ENCODE measurements at regions not wholly inside any gene's neighbourhood (a gene's known extent, or its start where the extent isn't known, plus 50 kb on each side); places are given as distances from the start of the nearest gene placed in this dataset.
"Not testable (repeated sequence)": the region's sequence is repeated elsewhere in the genome, so short reads cannot be mapped to it uniquely, and the experiment has no call there.

DNA sequence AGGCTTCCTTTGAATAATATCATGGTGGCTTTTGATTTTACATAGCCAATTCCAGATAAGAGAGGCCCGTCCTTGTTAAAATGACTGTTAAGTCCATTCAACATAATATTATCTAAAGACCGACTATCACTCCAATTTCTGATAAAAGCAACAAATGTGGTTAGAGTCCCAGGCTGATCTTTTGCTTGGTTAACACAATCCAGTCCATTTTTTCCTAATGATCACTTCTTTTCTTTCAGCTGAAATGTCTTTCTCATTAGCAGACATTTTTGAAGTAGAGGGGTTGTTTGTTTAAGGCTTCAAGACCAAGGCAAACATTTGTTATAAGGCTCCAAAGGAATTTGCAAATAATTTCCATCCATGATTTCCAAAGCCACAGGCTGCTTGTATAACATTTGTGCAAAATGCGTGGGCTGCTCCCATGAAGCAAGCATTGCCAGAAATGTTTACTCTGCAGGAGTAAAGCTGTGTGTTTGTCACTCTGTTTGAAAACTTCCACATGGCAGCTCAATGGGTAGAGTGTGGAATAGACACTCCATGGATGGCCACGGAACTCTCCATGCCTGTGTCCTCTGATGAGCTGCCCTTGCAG is 111.5 kb downstream of the PSMG1 start:
- Histone ChIP-seq H3K4me1 (ENCODE audit: insufficient read depth) (peaks cover 29% of the 10 kb centered on the region), H3K36me3 (replicated peaks; ENCODE audit: insufficient read depth, low read depth) (no peaks in the 10 kb centered on the region), H3K27ac (peak overlapping the region; percentile 53), H3K4me2 (no peak overlapping the region), H3K4me3 (no peak overlapping the region), H3K9me2 (replicated peaks; ENCODE audit: insufficient read depth) (no peaks in the 10 kb centered on the region), H2AFZ (no peak overlapping the region), H4K20me1 (ENCODE audit: insufficient read depth, poor library complexity, severe bottlenecking) (no peaks in the 10 kb centered on the region), H3K27me3 (no peaks in the 10 kb centered on the region), H3K79me2 (no peaks in the 10 kb centered on the region), H3K9me3 (ENCODE audit: low read depth) (no peaks in the 10 kb centered on the region)
- 14% methylated on average over 4 of the region's 4 CpGs for WGBS (ENCODE audit: low lambda C conversion rate, missing lambda C conversion rate)
- no peak for TF ChIP-seq EZH2phosphoT487 (IDR thresholded peaks at IDR 0.05; ENCODE audit: low read depth, severe bottlenecking, unreplicated experiment)
- TF ChIP-seq EZH2 (IDR thresholded peaks at IDR 0.05; ENCODE audit: borderline replicate concordance) = no peak
- TF ChIP-seq, protein P1, sequence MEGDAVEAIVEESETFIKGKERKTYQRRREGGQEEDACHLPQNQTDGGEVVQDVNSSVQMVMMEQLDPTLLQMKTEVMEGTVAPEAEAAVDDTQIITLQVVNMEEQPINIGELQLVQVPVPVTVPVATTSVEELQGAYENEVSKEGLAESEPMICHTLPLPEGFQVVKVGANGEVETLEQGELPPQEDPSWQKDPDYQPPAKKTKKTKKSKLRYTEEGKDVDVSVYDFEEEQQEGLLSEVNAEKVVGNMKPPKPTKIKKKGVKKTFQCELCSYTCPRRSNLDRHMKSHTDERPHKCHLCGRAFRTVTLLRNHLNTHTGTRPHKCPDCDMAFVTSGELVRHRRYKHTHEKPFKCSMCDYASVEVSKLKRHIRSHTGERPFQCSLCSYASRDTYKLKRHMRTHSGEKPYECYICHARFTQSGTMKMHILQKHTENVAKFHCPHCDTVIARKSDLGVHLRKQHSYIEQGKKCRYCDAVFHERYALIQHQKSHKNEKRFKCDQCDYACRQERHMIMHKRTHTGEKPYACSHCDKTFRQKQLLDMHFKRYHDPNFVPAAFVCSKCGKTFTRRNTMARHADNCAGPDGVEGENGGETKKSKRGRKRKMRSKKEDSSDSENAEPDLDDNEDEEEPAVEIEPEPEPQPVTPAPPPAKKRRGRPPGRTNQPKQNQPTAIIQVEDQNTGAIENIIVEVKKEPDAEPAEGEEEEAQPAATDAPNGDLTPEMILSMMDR (IDR thresholded peaks at IDR 0.05; ENCODE audit: poor library complexity) = no peak
- DNase-seq (ENCODE audit: low spot score) = peak; percentile 40

DNA sequence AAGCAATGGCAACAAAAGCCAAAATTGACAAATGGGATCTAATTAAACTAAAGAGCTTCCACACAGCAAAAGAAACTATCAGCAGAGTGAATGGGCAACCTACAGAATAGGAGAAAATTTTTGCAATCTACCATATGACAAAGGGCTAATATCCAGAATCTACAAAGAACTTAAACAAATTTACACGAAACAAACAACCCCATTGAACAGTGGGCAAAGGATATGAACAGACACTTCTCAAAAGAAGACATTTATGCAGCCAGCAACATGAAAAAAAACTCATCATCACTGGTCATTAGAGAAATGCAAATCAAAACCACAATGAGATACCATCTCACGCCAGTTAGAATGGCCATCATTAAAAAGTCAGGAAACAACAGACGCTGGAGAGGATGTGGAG is 113.4 kb downstream of the PSMG1 start:
- H2AFZ ChIP-seq; DNase-seq (ENCODE audit: low spot score); H4K20me1 ChIP-seq (ENCODE audit: insufficient read depth, poor library complexity, severe bottlenecking); H3K9me2 ChIP-seq (replicated peaks; ENCODE audit: insufficient read depth); H3K4me2 ChIP-seq; H3K9me3 ChIP-seq (ENCODE audit: low read depth); H3K27me3 ChIP-seq; H3K36me3 ChIP-seq (replicated peaks; ENCODE audit: insufficient read depth, low read depth); H3K4me3 ChIP-seq; H3K79me2 ChIP-seq; H3K27ac ChIP-seq: not testable (repeated sequence)
- whole genome bisulfite sequencing (ENCODE audit: low lambda C conversion rate, missing lambda C conversion rate) = 93% methylated on average over 3 of the region's 3 CpGs
- H3K4me1 ChIP-seq (ENCODE audit: insufficient read depth) = peaks cover 34% of the 10 kb centered on the region

DNA sequence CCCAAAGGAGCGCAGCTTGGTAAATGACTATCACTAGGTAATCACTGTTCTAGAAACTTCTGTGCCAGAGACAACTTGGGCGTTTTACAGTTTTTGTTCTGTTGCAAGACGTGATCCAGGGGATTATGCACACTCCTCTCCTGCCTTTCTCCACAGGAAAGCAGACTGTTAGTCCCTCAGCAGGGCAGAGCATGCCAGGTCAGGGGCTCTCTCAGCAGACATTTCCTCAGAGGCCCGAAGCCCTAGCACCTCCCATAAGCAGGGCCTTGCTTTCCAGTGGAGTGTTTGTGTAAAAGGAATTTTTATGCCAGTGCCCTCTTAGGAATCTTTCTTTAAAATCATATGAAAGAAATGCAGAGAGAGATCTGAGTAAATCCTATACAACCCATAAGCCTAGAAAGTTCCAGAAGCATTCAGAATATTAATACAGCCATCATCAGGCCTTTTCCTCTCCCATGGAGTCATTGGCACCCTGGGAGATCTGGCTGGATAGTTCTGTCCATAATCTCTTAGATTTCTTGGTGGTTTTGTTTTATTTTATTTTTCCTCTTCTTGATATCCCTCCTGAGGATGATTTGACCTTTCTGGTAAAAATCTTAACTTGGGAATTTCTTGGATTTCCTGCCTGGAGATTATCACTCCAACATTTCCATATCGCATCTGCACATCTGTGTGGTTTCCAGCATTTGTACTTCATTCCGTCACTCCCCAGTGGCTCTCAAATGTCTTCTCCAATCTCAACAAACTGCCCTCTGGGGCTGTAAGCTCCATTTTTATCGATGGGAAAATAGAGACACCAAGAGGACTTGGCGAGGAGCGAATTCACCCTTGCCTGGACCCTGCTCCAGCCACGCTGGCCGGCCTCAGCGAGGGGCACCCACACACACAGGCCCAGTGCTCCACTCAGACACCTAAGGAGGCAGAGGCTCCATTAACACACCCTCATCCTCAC is 116.1 kb downstream of the PSMG1 start:
- WGBS (ENCODE audit: low lambda C conversion rate, missing lambda C conversion rate) = 72% methylated on average over 12 of the region's 12 CpGs
- peak; percentile 33 for DNase-seq (ENCODE audit: low spot score)
- Histone ChIP-seq H3K4me2 (no peak overlapping the region), H3K4me3 (no peak overlapping the region), H2AFZ (no peak overlapping the region), H3K36me3 (replicated peaks; ENCODE audit: insufficient read depth, low read depth) (no peaks in the 10 kb centered on the region), H3K27ac (peak overlapping the region; percentile 56), H3K27me3 (no peaks in the 10 kb centered on the region), H3K4me1 (ENCODE audit: insufficient read depth) (peaks cover 23% of the 10 kb centered on the region), H4K20me1 (ENCODE audit: insufficient read depth, poor library complexity, severe bottlenecking) (no peaks in the 10 kb centered on the region), H3K9me2 (replicated peaks; ENCODE audit: insufficient read depth) (no peaks in the 10 kb centered on the region), H3K79me2 (no peaks in the 10 kb centered on the region), H3K9me3 (ENCODE audit: low read depth) (no peaks in the 10 kb centered on the region)
- TF ChIP-seq EZH2 (IDR thresholded peaks at IDR 0.05; ENCODE audit: borderline replicate concordance) (no peak), EZH2phosphoT487 (IDR thresholded peaks at IDR 0.05; ENCODE audit: low read depth, severe bottlenecking, unreplicated experiment) (no peak)
- TF ChIP-seq, protein P1 (IDR thresholded peaks at IDR 0.05; ENCODE audit: poor library complexity) = no peak

DNA sequence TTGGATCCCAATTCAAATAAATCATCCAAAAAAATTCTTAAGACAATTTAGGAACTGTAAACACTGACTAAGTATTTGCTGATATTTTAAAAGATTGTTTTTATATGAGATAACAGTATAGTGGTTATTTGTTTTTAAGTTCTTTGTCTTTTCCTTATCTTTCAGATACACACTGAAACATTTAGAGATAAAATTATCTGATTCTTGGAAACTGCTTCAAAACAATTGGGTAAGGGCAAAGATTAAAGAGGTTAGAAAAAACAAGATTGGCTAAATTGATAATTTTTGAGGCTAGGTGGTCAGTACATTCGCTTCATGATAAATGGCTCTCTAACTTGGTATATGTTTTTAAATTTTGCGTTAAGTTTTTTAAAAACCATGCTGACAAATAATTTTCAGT is 117.3 kb downstream of the PSMG1 start:
- Histone ChIP-seq H3K9me3 (ENCODE audit: low read depth) (no peaks in the 10 kb centered on the region), H3K27me3 (no peaks in the 10 kb centered on the region), H3K79me2 (no peaks in the 10 kb centered on the region), H3K4me1 (ENCODE audit: insufficient read depth) (peaks cover 15% of the 10 kb centered on the region), H3K9me2 (replicated peaks; ENCODE audit: insufficient read depth) (no peaks in the 10 kb centered on the region), H3K4me2 (no peak overlapping the region), H3K36me3 (replicated peaks; ENCODE audit: insufficient read depth, low read depth) (no peaks in the 10 kb centered on the region), H3K27ac (no peak overlapping the region), H4K20me1 (ENCODE audit: insufficient read depth, poor library complexity, severe bottlenecking) (no peaks in the 10 kb centered on the region), H2AFZ (no peak overlapping the region), H3K4me3 (no peak overlapping the region)
- TF ChIP-seq EZH2 (IDR thresholded peaks at IDR 0.05; ENCODE audit: borderline replicate concordance) (no peak), EZH2phosphoT487 (IDR thresholded peaks at IDR 0.05; ENCODE audit: low read depth, severe bottlenecking, unreplicated experiment) (no peak)
- TF ChIP-seq, protein P1 (IDR thresholded peaks at IDR 0.05; ENCODE audit: poor library complexity) = no peak
- DNase-seq (ENCODE audit: low spot score) = no peak
- 92% methylated on average over 2 of the region's 2 CpGs for WGBS (ENCODE audit: low lambda C conversion rate, missing lambda C conversion rate)
